Natural killer cell (primary cell): ENCODE measurements at regions not wholly inside any gene's neighbourhood (a gene's known extent, or its start where the extent isn't known, plus 50 kb on each side); places are given as distances from the start of the nearest gene placed in this dataset.

Source experiments
- ATAC-seq, 3 donors: fragments of 150-1000 bp in 2 of 3; fragments of 200-7000 bp in 1 of 3; cut with Tn5 transposase; 1 replicate in 1 of 3; 2 replicates in 2 of 3; pipeline ENCODE4 v1.10.0; 2021; ENCODE audit warnings: mild to moderate bottlenecking in 2 of 3, moderate library complexity in 2 of 3
- DNase-seq, 2 donors: peaks; one replicate each; pipeline versions ENCODE4 v3.0.0 to v3.0.0-alpha.2; 2013 to 2021; ENCODE audit warnings: mixed read lengths in 1 of 2
- H3K27ac ChIP-seq: one replicate; pipeline ENCODE4 v1.5.1; 2013; ENCODE audit warnings: mild to moderate bottlenecking, low read length
- H3K27me3 ChIP-seq: one replicate; pipeline ENCODE4 v1.6.1; 2013; ENCODE audit warnings: low read length; ENCODE audit not compliant: control insufficient read depth, insufficient read depth
- H3K36me3 ChIP-seq: one replicate; pipeline ENCODE4 v1.6.1; 2013; ENCODE audit warnings: low read length; ENCODE audit not compliant: control insufficient read depth, insufficient read depth
- H3K4me1 ChIP-seq: one replicate; pipeline ENCODE4 v1.6.1; 2013; ENCODE audit warnings: low read length; ENCODE audit not compliant: control insufficient read depth, insufficient read depth
- H3K4me3 ChIP-seq: one replicate; pipeline ENCODE4 v1.5.1; 2013; ENCODE audit warnings: low read length
- H3K9me3 ChIP-seq: one replicate; pipeline ENCODE4 v1.6.1; 2013; ENCODE audit warnings: low read length; ENCODE audit not compliant: control insufficient read depth, insufficient read depth
- H3K27ac Mint-ChIP-seq, 2 donors: one replicate each; pipeline ENCODE4 v1.8.0; 2022; ENCODE audit warnings: mild to moderate bottlenecking in 2 of 2, mixed read lengths in 2 of 2, moderate library complexity in 1 of 2
- H3K27me3 Mint-ChIP-seq, 2 donors: one replicate each; pipeline ENCODE4 v1.8.0; 2022; ENCODE audit warnings: low read depth in 2 of 2, mixed read lengths in 2 of 2
- H3K36me3 Mint-ChIP-seq: one replicate; pipeline ENCODE4 v1.8.0; 2022; ENCODE audit warnings: mixed read lengths
- H3K4me1 Mint-ChIP-seq, 2 donors: one replicate each; pipeline ENCODE4 v1.8.0; 2022; ENCODE audit warnings: mixed read lengths in 2 of 2
- H3K4me3 Mint-ChIP-seq: one replicate; pipeline ENCODE4 v1.8.0; 2022; ENCODE audit warnings: mild to moderate bottlenecking, moderate library complexity, mixed read lengths
- H3K9me3 Mint-ChIP-seq, 2 donors: one replicate each; pipeline ENCODE4 v1.8.0; 2022; ENCODE audit warnings: mixed read lengths in 2 of 2
- CTCF ChIP-seq: fragments of 200-600 bp; IDR thresholded peaks from one replicate; pipeline ENCODE4 v1.8.0; 2022; ENCODE audit warnings: antibody characterized with exemption
- WGBS: methylation state at CpG from one replicate; pipeline ENCODE4 v1.1.7; 2013; ENCODE audit warnings: missing lambda C conversion rate; ENCODE audit not compliant: insufficient coverage; 5-methylcytosine and 5-hydroxymethylcytosine counted together
- intact Hi-C: fragments of 100-400 bp; cut with micrococcal nuclease; formaldehyde crosslinking; loops from one replicate; pipeline ENCODE4 v1.14.2; 2022

- no peaks in the 10 kb centered on the region for H3K36me3 ChIP-seq
- H3K27ac ChIP-seq: no peak overlapping the region
- Mint-ChIP-seq H3K9me3 (peaks cover 0 to 2% of the 10 kb centered on the region in 2 donors), H3K4me1 (no peaks in the 10 kb centered on the region), H3K4me3 (no peak overlapping the region), H3K27ac (no peak overlapping the region), H3K36me3 (no peaks in the 10 kb centered on the region), H3K27me3 (peaks cover 0 to 8% of the 10 kb centered on the region in 2 donors)
- no peak overlapping the region for H3K4me3 ChIP-seq
- WGBS: 82% methylated on average over 6 of the region's 6 CpGs
- H3K4me1 ChIP-seq: no peaks in the 10 kb centered on the region
- TF ChIP-seq CTCF: no peak
- DNase-seq (no peak), ATAC-seq (no peak)
- no peaks in the 10 kb centered on the region for H3K9me3 ChIP-seq
- intact Hi-C loops: no loop called here
- H3K27me3 ChIP-seq: no peaks in the 10 kb centered on the region
Observed at GRCh38 chr5:175261037-175261436, 182.9 kb downstream of the DRD1 start.

DNA sequence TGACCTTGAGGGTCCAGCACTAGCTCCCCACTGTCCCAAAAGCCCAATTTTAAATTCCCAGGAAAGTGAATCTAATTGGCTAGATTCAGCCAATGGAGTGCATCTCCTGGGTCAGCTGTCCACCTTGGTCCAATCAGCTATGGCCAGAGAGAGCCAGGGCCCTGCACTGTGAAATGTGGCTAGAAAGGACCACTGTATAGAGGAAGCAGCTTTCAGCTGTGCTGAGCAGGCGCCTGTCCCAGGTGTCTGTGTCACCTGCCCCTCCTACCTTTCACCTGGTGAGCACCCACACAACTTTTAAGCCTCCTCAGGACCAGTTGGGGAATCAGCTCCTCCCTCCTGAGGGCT lies 186.2 kb downstream of the DRD1 start:
- ATAC-seq (no peak), DNase-seq (no peak)
- WGBS: 76% methylated on average over 1 of the region's 1 CpG
- no peak for TF ChIP-seq CTCF
- Mint-ChIP-seq H3K4me3 (no peak overlapping the region), H3K27me3 (peaks cover 0 to 8% of the 10 kb centered on the region in 2 donors), H3K27ac (no peak overlapping the region), H3K36me3 (no peaks in the 10 kb centered on the region), H3K4me1 (no peaks in the 10 kb centered on the region), H3K9me3 (peaks cover 0 to 2% of the 10 kb centered on the region in 2 donors)
- intact Hi-C loops: no loop called here
- Histone ChIP-seq H3K9me3 (no peaks in the 10 kb centered on the region), H3K27me3 (no peaks in the 10 kb centered on the region), H3K27ac (no peak overlapping the region), H3K36me3 (no peaks in the 10 kb centered on the region), H3K4me3 (no peak overlapping the region), H3K4me1 (no peaks in the 10 kb centered on the region)

DNA sequence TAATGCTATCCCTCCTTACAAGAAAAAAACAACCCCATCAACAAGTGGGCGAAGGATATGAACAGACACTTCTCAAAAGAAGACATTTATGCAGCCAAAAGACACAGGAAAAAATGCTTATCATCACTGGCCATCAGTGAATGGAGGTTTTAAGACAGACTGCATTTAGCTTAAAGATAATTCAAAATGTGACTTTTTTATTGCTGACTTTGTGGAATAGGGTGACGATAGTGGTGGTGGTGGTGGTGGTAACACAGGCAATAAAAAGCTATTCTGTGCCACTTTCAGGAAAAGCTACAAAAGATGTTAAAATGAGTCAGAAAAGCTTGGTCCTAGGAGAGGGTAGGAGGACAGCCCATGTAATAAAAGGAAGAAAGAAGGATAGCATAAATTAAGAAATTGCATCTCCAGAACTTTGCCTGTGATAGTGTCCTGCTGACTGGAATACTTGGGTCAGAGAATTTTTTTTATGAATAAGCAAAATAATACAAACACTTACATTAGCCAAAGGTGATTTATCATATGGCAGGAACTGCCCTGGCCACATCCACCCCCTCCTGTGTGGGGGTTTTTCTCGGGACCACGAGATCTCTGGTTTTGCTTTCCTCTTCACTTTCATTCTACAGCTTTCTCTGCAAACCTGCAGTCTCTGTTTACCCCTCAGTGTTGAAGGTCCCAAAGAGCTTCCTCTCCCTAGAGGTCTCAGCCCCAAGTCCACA lies 186.7 kb downstream of the DRD1 start:
- no peaks in the 10 kb centered on the region for H3K27me3 ChIP-seq
- DNase-seq (no peak), ATAC-seq (no peak)
- Mint-ChIP-seq H3K36me3 (no peaks in the 10 kb centered on the region), H3K4me3 (no peak overlapping the region), H3K9me3 (peaks cover 0 to 2% of the 10 kb centered on the region in 2 donors), H3K27ac (no peak overlapping the region), H3K4me1 (no peaks in the 10 kb centered on the region), H3K27me3 (peaks cover 0 to 8% of the 10 kb centered on the region in 2 donors)
- H3K4me3 ChIP-seq: no peak overlapping the region
- H3K36me3 ChIP-seq: no peaks in the 10 kb centered on the region
- H3K27ac ChIP-seq: no peak overlapping the region
- no peaks in the 10 kb centered on the region for H3K9me3 ChIP-seq
- TF ChIP-seq CTCF: no peak
- H3K4me1 ChIP-seq: no peaks in the 10 kb centered on the region
- 51% methylated on average over 3 of the region's 4 CpGs for WGBS
- intact Hi-C loops: no loop called here

DNA sequence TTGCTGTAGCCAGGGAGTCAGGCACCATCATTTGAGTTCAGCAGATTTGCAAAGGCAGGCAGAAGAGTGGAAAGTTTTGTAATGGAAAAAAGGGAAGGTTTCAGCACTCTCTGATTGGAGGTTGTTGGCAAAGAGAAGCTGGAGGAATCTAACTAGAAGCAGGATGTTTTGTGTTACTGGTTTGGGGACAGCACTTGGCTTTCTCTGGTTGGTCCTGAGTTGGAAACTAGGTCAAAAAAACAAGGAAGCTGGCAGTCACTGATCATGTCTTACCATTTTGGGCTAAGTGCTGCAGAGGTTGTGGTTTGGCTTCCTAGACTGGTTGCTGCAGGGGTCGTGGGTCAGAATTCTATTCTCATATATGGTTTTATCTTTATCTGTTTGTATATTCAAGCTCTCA lies 189.8 kb downstream of the DRD1 start:
- no peaks in the 10 kb centered on the region for H3K9me3 Mint-ChIP-seq
- H3K4me1 Mint-ChIP-seq: no peaks in the 10 kb centered on the region
- Histone ChIP-seq H3K9me3 (no peaks in the 10 kb centered on the region), H3K4me3 (no peak overlapping the region), H3K27me3 (no peaks in the 10 kb centered on the region), H3K27ac (no peak overlapping the region), H3K36me3 (no peaks in the 10 kb centered on the region), H3K4me1 (no peaks in the 10 kb centered on the region)
- DNase-seq: no peak
- H3K27me3 Mint-ChIP-seq: no peaks in the 10 kb centered on the region
- no peak for ATAC-seq
- WGBS: 80% methylated on average over 1 of the region's 1 CpG
- no peak for TF ChIP-seq CTCF
- intact Hi-C loops: no loop called here
- no peak overlapping the region for H3K27ac Mint-ChIP-seq
- H3K4me3 Mint-ChIP-seq: no peak overlapping the region
- no peaks in the 10 kb centered on the region for H3K36me3 Mint-ChIP-seq
